SK-N-DZ (cell line): ENCODE measurements at regions not wholly inside any gene's neighbourhood (a gene's known extent, or its start where the extent isn't known, plus 50 kb on each side); places are given as distances from the start of the nearest gene placed in this dataset.

Experiments used
- DNase-seq: peaks from one replicate; pipeline ENCODE4 v3.0.0-alpha.2; 2015; ENCODE audit warnings: low spot score

- no peak for DNase-seq
These were observed 169.2 kb upstream of the GLI2 start for GRCh38 chr2:120566331-120567035.

GRCh38 chr2:120567128-120567527, 168.5 kb upstream of the GLI2 start:
- no peak for DNase-seq

GRCh38 chr2:120568089-120568974, 167.3 kb upstream of the GLI2 start:
- DNase-seq: no peak

- DNase-seq: no peak
These were observed 166.7 kb upstream of the GLI2 start for GRCh38 chr2:120568975-120569268.

- DNase-seq: no peak
These were observed 165.7 kb upstream of the GLI2 start for GRCh38 chr2:120570001-120570400.

GRCh38 chr2:120570546-120570945, 165.1 kb upstream of the GLI2 start:
- no peak for DNase-seq

- no peak for DNase-seq
These were observed 164.5 kb upstream of the GLI2 start for GRCh38 chr2:120571015-120571728.

GRCh38 chr2:120572226-120572625, 163.4 kb upstream of the GLI2 start:
- no peak for DNase-seq

GRCh38 chr2:120574620-120575019, 161.0 kb upstream of the GLI2 start:
- DNase-seq: no peak

- DNase-seq: no peak
These were observed 159.7 kb upstream of the GLI2 start for GRCh38 chr2:120575966-120576365.

- DNase-seq: no peak
These were observed 158.9 kb upstream of the GLI2 start for GRCh38 chr2:120576509-120577474.

GRCh38 chr2:120577721-120578295, 157.9 kb upstream of the GLI2 start:
- DNase-seq: no peak

GRCh38 chr2:120578576-120579352, 156.9 kb upstream of the GLI2 start:
- no peak for DNase-seq

- DNase-seq: no peak
These were observed 155.6 kb upstream of the GLI2 start for GRCh38 chr2:120579916-120580685.

GRCh38 chr2:120580709-120581108, 155.0 kb upstream of the GLI2 start:
- no peak for DNase-seq

- DNase-seq: no peak
These were observed 152.5 kb upstream of the GLI2 start for GRCh38 chr2:120583121-120583520.

GRCh38 chr2:120583851-120584570, 151.7 kb upstream of the GLI2 start:
- DNase-seq: no peak

- DNase-seq: no peak
These were observed 149.0 kb upstream of the GLI2 start for GRCh38 chr2:120586507-120587278.
